ENCODE measurements at regions not wholly inside any gene's neighbourhood (a gene's known extent, or its start where the extent isn't known, plus 50 kb on each side); places are given as distances from the start of the nearest gene placed in this dataset.
"Not testable (repeated sequence)": the region's sequence is repeated elsewhere in the genome, so short reads cannot be mapped to it uniquely, and the experiment has no call there.

DNA sequence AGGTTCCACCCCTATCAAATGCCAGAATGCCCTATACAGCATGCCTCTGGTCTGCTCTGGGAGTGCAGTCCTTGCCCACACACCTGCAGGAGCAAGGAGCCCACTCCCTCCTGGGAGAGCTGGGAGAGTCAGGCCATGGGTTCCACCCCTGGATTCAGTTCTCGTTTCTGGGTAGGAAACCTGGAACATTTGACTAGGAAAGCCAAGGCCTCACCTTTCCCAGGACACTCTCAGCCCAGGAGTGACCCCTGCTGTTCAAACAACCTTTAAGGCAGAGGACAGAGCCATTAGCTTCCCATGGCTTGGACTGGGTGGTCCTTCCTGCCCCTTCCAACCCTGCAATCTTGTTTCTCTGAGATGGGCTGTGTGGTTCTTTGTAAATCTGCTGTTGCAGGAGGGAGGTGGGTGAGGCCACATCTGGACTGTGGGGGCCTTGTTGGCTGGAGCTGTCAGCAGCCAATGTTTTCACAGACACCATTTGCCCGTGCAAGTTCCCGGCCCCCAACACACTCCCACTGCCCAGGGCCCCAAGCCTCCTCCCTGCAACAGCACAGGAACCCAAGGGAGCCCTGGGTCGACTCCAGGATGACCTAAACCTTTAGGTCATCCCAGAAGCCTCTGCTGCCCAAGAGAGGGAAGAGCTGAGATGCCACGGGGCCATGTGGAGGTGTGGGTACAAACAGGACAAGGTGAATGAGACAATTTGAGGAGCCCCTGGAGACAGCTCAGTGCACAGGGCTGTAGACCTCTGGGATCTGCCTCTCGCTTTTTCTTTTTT is 104.4 kb downstream of the PJA1 start:
- DNase-seq, result no peak

DNA sequence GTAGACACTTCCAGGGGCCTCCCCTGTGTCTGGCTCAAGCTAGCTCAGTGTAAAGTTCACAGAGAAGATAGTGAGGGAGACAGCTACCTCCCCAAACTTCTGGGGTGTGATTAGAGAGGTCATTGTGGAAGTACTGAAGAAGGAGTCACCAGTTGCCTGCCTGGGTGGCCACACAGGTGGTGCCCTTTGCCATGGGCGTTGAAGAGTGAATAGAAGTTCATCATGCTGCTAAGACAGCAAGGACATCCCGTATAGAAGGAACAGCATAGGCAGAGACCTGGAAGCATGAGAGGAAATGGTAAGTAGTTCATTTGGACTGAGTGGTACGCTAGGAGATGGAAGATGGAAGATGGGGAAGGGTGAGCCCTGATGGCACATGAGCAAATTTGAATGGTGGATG is 110.1 kb downstream of the PJA1 start:
- DNase-seq, result no peak

GRCh38 chrX:69054497-69054896 is 110.8 kb downstream of the PJA1 start:
- not testable (repeated sequence) for DNase-seq

- DNase-seq, result no peak
These were observed 113.4 kb downstream of the PJA1 start for GRCh38 chrX:69051901-69052300.

DNA sequence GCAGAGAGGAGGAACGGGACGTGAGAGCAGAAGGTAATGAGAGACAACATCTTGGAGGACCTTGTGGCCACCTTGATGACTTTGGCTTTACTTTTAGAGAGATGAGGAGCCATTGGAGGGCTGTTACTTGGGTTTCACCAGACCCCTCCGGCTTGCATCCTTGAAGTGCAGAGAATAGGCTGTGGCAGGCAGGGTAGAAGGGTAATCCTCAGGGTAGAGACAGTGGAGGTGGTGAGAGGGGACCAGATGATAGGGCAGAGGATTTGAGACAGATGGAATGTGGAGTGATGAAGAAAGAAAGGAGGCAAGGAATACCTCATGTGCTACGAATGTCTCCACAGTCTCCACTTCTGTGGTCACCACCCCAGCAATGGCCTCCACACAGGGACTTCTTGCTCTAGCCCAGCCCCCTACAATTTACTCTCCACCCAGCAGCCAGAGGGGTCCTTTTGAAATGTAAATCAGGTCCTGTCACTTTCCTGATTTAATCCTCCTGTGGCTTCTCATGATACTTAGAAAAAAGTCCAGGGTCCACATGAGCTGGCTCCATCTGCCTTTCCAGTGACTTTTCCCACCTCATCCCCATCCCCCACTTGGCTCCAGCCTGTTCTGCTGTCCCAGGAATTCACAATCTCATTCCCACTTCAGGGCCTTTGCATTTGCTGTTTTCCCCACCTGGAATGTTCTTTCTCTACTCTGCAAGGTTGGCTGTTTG is 115.0 kb downstream of the PJA1 start:
- DNase-seq, result no peak

GRCh38 chrX:69046996-69047490 is 118.2 kb downstream of the PJA1 start:
- DNase-seq, result no peak

- DNase-seq, result no peak
These were observed 119.5 kb downstream of the PJA1 start for GRCh38 chrX:69045616-69046345.

GRCh38 chrX:69038816-69039215 is 126.4 kb downstream of the PJA1 start:
- DNase-seq, result no peak

GRCh38 chrX:69038188-69038587 is 127.1 kb downstream of the PJA1 start:
- DNase-seq, result no peak

DNA sequence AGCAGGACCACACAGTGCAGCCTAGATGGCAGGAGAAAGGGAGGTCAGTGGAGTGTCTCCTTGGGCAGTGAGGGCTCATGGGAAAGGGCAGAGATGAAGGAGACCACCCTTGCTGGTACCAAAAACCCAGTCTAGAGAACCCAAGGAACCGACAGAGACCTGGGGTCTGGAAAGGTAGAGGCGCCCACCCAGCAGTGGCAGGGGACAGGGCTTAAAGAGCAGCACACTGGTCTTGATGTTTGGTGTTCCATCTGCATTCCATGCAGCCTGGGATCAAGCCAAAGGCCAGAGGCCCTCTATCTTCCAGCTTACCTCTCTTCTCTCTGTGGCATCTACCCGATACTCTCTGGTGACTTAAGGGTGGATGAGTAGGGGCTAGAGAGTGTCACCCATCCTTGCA is 127.5 kb downstream of the PJA1 start:
- DNase-seq, result no peak

GRCh38 chrX:69036674-69037573 is 128.3 kb downstream of the PJA1 start:
- DNase-seq, result no peak

GRCh38 chrX:69034451-69034850 is 130.8 kb downstream of the PJA1 start:
- DNase-seq, result no peak

GRCh38 chrX:69033936-69034335 is 131.3 kb downstream of the PJA1 start:
- no peak for DNase-seq

DNA sequence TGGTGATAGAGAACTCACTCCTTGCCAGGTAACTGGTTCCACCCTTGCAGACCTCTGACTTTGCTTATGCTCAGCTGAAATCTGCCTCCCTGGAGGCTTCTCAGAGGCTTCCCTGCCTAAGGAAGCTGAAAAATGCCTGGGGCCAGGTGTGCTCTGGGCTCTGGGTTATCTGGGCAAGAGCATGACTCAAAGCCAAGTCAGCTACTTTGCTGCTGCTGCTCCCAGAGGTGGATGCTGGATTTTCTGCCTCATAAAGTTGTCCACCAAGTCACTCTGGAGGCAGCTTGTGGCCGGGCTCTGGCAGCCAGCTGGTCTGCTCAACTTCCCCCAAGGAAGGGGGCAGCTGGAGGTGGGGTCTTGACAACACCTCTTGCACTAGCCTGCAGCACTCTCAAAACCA is 132.7 kb downstream of the PJA1 start:
- no peak for DNase-seq

GRCh38 chrX:69031971-69032391 is 133.3 kb downstream of the PJA1 start:
- no peak for DNase-seq

- DNase-seq, result no peak
These were observed 134.1 kb downstream of the PJA1 start for GRCh38 chrX:69031181-69031580.

GRCh38 chrX:69029771-69030170 is 135.5 kb downstream of the PJA1 start:
- DNase-seq, result no peak

- no peak for DNase-seq
These were observed 136.5 kb downstream of the PJA1 start for GRCh38 chrX:69028761-69029120.

GRCh38 chrX:69028006-69028760 is 137.1 kb downstream of the PJA1 start:
- DNase-seq, result no peak

GRCh38 chrX:69027181-69028005 is 137.9 kb downstream of the PJA1 start:
- no peak for DNase-seq

- no peak for DNase-seq
These were observed 139.4 kb downstream of the PJA1 start for GRCh38 chrX:69025802-69026301.

Data from CD4-positive, alpha-beta T cell treated with Interleukin-15 for 1 hour (primary cell).